8988T (cell line): ENCODE measurements at regions not wholly inside any gene's neighbourhood (a gene's known extent, or its start where the extent isn't known, plus 50 kb on each side); places are given as distances from the start of the nearest gene placed in this dataset.

ENCODE experiments used
- DNase-seq: peaks from one replicate; pipeline ENCODE4 v3.0.0; 2011

DNA sequence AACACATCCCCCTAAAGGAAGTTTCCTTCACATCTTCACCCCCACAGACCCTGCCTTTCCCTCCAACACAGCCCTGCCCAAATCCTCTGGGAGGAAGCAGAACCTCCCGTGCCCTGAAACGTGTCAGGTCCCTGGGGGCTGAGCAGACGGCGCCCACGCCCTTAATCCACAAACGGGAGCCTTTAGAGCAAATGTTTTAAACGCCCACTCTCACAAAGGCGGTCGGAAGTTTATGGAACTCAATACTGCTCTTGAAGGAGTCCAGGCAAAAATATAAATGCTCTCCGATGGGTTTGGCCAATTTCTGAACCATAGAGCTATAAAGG lies 237.1 kb upstream of the AFDN start:
- no peak for DNase-seq

DNA sequence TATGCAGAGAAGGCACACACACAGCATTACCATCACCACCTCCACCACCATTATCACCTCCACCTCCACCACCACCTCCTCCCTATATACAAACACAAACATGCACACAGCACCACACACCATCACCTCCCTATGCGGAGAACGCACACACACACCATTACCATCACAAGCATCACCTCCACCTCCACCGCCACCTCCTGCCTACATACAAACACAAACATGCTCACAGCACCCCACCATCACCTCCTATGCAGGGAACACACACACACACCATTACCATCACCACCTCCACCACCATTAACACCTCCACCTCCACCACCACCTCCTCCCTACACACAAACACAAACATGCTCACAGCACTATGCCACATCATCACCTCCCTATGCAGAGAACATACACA lies 236.5 kb upstream of the AFDN start:
- no peak for DNase-seq
